ENCODE measurements at regions not wholly inside any gene's neighbourhood (a gene's known extent, or its start where the extent isn't known, plus 50 kb on each side); places are given as distances from the start of the nearest gene placed in this dataset.

- TF ChIP-seq CTCF (IDR thresholded peaks at IDR 0.05 in 8 of 11, conservative IDR thresholded peaks at IDR 0.05 in 3 of 11): no peak
- no peak for TF ChIP-seq POLR2A (IDR thresholded peaks at IDR 0.05)
- no peak for TF ChIP-seq POLR2AphosphoS5 (IDR thresholded peaks at IDR 0.05)
Measured at GRCh38 chr5:77850536-77851175, 74.5 kb upstream of the TBCA start.

Measured in spleen (tissue), 7 donors.